GM21576 (cell line): ENCODE measurements at regions not wholly inside any gene's neighbourhood (a gene's known extent, or its start where the extent isn't known, plus 50 kb on each side); places are given as distances from the start of the nearest gene placed in this dataset.
"Not testable (repeated sequence)": the region's sequence is repeated elsewhere in the genome, so short reads cannot be mapped to it uniquely, and the experiment has no call there.

ENCODE experiments used
- ATAC-seq: cut with Tn5 transposase; IDR thresholded peaks from one replicate; pipeline ENCODE4 v1.9.1; 2021; ENCODE audit warnings: mild to moderate bottlenecking, moderate library complexity; ENCODE audit not compliant: unreplicated experiment

GRCh38 chr5:104053353-104053649 is 490.7 kb upstream of the NUDT12 start:
- ATAC-seq: no peak

GRCh38 chr5:104052558-104053352 is 490.2 kb upstream of the NUDT12 start:
- no peak for ATAC-seq

- ATAC-seq: no peak
Observed at GRCh38 chr5:104050436-104050835, 487.8 kb upstream of the NUDT12 start.

- no peak for ATAC-seq
Observed at GRCh38 chr5:104049752-104050151, 487.2 kb upstream of the NUDT12 start.

GRCh38 chr5:104048231-104048630 is 485.6 kb upstream of the NUDT12 start:
- no peak for ATAC-seq

- no peak for ATAC-seq
Observed at GRCh38 chr5:104045987-104046386, 483.4 kb upstream of the NUDT12 start.

GRCh38 chr5:104039871-104040270 is 477.3 kb upstream of the NUDT12 start:
- not testable (repeated sequence) for ATAC-seq

- ATAC-seq: not testable (repeated sequence)
Observed at GRCh38 chr5:104037136-104037535, 474.5 kb upstream of the NUDT12 start.

- ATAC-seq: not testable (repeated sequence)
Observed at GRCh38 chr5:104033186-104033585, 470.6 kb upstream of the NUDT12 start.

- ATAC-seq: no peak
Observed at GRCh38 chr5:104024538-104024937, 461.9 kb upstream of the NUDT12 start.

- ATAC-seq: no peak
Observed at GRCh38 chr5:104023739-104024138, 461.1 kb upstream of the NUDT12 start.

GRCh38 chr5:104019956-104020355 is 457.4 kb upstream of the NUDT12 start:
- no peak for ATAC-seq

- no peak for ATAC-seq
Observed at GRCh38 chr5:104018299-104018698, 455.7 kb upstream of the NUDT12 start.

GRCh38 chr5:104016646-104017045 is 454.1 kb upstream of the NUDT12 start:
- ATAC-seq: no peak

GRCh38 chr5:104015765-104016164 is 453.2 kb upstream of the NUDT12 start:
- ATAC-seq: no peak

GRCh38 chr5:104002783-104003182 is 440.2 kb upstream of the NUDT12 start:
- ATAC-seq: not testable (repeated sequence)

GRCh38 chr5:104001136-104001535 is 438.5 kb upstream of the NUDT12 start:
- no peak for ATAC-seq

- no peak for ATAC-seq
Observed at GRCh38 chr5:103993031-103993430, 430.4 kb upstream of the NUDT12 start.

GRCh38 chr5:103990064-103990463 is 427.5 kb upstream of the NUDT12 start:
- ATAC-seq: no peak

- no peak for ATAC-seq
Observed at GRCh38 chr5:103981592-103981991, 419.0 kb upstream of the NUDT12 start.

- ATAC-seq: no peak
Observed at GRCh38 chr5:103973669-103974068, 411.1 kb upstream of the NUDT12 start.

- ATAC-seq: not testable (repeated sequence)
Observed at GRCh38 chr5:103966295-103966694, 403.7 kb upstream of the NUDT12 start.

- no peak for ATAC-seq
Observed at GRCh38 chr5:103962023-103962422, 399.4 kb upstream of the NUDT12 start.
